Fibroblast of the aortic adventitia (primary cell): ENCODE measurements at regions not wholly inside any gene's neighbourhood (a gene's known extent, or its start where the extent isn't known, plus 50 kb on each side); places are given as distances from the start of the nearest gene placed in this dataset.

Experiments
- DNase-seq: peaks from one replicate; pipeline ENCODE4 v3.0.0-alpha.2; 2010; ENCODE audit warnings: low read depth
- H3K4me3 ChIP-seq: 2 replicates; pipeline ENCODE4 v1.5.1; 2011; ENCODE audit warnings: low read depth, mild to moderate bottlenecking, control low read depth, low read length, moderate library complexity
- TF ChIP-seq, protein P1 (sequence below): IDR thresholded peaks from 2 replicates; pipeline ENCODE4 v1.5.1; 2011; ENCODE audit warnings: mild to moderate bottlenecking, low read length, control low read depth, inconsistent platforms; ENCODE audit not compliant: insufficient read depth

GRCh38 chr4:145351162-145351561 is 130.5 kb upstream of the SMAD1 start:
- no peak for DNase-seq
- no peak overlapping the region for H3K4me3 ChIP-seq
- TF ChIP-seq, protein P1, sequence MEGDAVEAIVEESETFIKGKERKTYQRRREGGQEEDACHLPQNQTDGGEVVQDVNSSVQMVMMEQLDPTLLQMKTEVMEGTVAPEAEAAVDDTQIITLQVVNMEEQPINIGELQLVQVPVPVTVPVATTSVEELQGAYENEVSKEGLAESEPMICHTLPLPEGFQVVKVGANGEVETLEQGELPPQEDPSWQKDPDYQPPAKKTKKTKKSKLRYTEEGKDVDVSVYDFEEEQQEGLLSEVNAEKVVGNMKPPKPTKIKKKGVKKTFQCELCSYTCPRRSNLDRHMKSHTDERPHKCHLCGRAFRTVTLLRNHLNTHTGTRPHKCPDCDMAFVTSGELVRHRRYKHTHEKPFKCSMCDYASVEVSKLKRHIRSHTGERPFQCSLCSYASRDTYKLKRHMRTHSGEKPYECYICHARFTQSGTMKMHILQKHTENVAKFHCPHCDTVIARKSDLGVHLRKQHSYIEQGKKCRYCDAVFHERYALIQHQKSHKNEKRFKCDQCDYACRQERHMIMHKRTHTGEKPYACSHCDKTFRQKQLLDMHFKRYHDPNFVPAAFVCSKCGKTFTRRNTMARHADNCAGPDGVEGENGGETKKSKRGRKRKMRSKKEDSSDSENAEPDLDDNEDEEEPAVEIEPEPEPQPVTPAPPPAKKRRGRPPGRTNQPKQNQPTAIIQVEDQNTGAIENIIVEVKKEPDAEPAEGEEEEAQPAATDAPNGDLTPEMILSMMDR, result no peak

GRCh38 chr4:145348291-145348690 is 133.4 kb upstream of the SMAD1 start:
- no peak overlapping the region for H3K4me3 ChIP-seq
- no peak for DNase-seq
- TF ChIP-seq, protein P1, result no peak

DNA sequence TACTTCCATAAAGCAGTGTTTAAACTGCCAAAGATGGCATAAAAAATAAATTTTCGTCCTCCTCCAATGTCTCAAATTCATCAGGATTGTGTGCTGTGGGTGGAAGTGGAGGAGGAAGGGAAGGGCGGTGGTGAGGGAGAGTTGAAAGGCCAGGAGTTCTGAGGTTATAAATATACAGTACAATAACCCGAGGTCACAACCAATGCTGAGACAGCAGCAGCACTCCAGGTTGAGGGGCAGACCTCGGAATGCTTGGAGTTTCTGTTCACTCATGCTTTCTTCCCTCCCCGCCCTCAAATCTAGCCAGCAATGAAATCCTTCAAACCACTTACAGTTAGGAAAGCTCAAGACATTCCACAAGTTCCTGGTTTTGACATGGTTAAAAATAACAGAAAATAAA is 134.0 kb upstream of the SMAD1 start:
- TF ChIP-seq, protein P1, result no peak
- H3K4me3 ChIP-seq, result no peak overlapping the region
- DNase-seq, result peak; percentile 30

DNA sequence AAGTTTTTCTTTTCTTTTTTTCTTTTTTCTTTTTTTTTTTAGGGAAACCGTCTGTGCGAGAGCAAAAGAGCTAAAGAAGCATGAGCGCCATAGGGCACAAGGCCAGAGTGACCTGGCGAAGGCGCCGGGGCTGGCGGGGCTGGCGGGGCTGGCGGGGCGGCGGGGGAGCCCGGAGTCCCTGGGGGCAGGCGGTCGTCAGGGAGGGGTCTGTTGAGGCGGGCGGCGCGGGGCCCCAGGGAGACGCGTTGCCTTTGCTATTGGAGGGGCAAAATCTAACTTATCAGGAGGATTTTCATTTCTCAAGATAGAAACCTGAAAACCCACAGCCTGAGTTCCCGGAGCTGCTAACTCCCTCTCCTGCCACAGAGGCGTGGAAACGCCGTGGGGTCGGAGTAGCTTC is 135.6 kb upstream of the SMAD1 start:
- TF ChIP-seq, protein P1, result no peak
- DNase-seq, result no peak
- H3K4me3 ChIP-seq, result no peak overlapping the region

- H3K4me3 ChIP-seq, result no peak overlapping the region
- peak; percentile 15 for DNase-seq
- TF ChIP-seq, protein P1, result no peak
Observed at GRCh38 chr4:145345401-145345800, 136.3 kb upstream of the SMAD1 start.

DNA sequence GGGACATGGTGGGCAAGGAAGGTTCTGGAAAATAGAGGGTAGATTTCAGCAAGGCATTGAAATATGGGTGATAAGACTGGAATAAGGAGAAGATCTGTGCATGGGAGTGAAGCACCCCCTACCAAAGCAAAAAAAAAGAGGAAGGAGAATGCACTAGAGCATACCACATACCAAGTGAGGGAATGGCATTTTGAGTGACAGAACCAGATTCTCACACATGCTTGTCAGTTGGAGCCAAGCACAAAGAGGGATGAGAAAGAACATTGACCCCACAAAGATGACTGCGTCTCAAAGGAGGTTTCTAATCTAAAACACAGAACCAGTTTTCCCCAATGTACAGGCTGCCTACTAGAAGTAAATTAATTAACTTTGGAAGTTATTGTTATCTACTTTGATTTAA is 140.3 kb upstream of the SMAD1 start:
- DNase-seq, result no peak
- no peak overlapping the region for H3K4me3 ChIP-seq
- TF ChIP-seq, protein P1, result no peak

GRCh38 chr4:145340071-145340675 is 141.5 kb upstream of the SMAD1 start:
- TF ChIP-seq, protein P1, result no peak
- no peak for DNase-seq
- no peak overlapping the region for H3K4me3 ChIP-seq
